Retinal pigment epithelial cell (primary cell): ENCODE measurements at regions not wholly inside any gene's neighbourhood (a gene's known extent, or its start where the extent isn't known, plus 50 kb on each side); places are given as distances from the start of the nearest gene placed in this dataset.

ENCODE experiments used
- DNase-seq: peaks from one replicate; pipeline ENCODE4 v3.0.0-alpha.2; 2010; ENCODE audit warnings: low read depth
- H3K4me3 ChIP-seq: 2 replicates; pipeline ENCODE4 v1.5.1; 2011; ENCODE audit warnings: mild to moderate bottlenecking, low read length, control low read depth, moderate library complexity
- TF ChIP-seq, protein P1 (sequence below): conservative IDR thresholded peaks from 2 replicates; pipeline ENCODE4 v1.5.1; 2011; ENCODE audit warnings: low read depth, low read length, control low read depth, inconsistent platforms

DNA sequence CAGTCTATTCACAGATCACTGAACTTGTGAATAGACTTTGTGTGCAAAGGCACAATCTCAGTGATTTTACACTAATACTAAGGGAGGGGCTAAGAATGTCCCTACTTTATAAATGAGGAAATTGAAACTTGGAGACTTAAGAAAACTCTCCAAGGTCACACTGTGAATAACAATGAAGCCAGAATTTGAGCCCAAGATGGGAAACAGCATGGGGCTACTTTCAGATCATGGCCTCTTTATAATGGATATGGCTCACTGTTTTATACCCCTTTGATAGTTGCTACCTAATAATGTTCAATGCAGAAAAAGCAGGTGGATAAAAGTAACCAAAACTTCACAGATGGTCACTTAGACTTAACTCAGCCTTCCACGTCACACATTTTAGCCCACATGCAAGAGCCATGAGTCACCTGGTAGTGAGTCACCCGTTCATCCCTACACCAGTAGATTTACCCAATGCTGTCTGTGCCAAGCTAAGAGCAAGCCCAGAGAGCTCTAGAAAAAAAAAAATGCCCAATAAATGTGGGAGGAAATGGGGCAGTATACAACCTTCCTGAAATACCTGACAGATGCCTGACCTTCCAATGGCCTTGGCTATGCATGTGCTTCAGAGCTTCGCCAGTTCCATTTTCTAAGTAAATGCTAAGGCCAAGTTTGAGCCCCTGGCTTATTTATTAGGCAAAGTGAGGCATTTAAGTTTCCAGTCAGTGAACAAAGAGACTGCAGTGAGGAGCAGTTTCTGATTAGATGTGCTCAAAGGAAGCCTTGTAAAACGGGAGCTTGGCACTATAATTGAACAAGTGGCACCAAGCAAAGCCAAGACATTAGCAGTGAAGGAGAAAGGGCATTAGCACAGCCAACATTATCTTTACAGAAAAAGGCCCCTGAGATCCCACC, 219.7 kb downstream of the TMEM114 start:
- TF ChIP-seq, protein P1, sequence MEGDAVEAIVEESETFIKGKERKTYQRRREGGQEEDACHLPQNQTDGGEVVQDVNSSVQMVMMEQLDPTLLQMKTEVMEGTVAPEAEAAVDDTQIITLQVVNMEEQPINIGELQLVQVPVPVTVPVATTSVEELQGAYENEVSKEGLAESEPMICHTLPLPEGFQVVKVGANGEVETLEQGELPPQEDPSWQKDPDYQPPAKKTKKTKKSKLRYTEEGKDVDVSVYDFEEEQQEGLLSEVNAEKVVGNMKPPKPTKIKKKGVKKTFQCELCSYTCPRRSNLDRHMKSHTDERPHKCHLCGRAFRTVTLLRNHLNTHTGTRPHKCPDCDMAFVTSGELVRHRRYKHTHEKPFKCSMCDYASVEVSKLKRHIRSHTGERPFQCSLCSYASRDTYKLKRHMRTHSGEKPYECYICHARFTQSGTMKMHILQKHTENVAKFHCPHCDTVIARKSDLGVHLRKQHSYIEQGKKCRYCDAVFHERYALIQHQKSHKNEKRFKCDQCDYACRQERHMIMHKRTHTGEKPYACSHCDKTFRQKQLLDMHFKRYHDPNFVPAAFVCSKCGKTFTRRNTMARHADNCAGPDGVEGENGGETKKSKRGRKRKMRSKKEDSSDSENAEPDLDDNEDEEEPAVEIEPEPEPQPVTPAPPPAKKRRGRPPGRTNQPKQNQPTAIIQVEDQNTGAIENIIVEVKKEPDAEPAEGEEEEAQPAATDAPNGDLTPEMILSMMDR: no peak

GRCh38 chr16:8358937-8359336, 231.4 kb downstream of the TMEM114 start:
- no peak for DNase-seq
- no peak overlapping the region for H3K4me3 ChIP-seq
- TF ChIP-seq, protein P1: no peak

More for the DNA sequence above, 219.7 kb downstream of the TMEM114 start:
- peak; percentile 2 for DNase-seq
- no peak overlapping the region for H3K4me3 ChIP-seq

GRCh38 chr16:8355675-8356074, 234.6 kb downstream of the TMEM114 start:
- TF ChIP-seq, protein P1: no peak
- no peak for DNase-seq
- no peak overlapping the region for H3K4me3 ChIP-seq

DNA sequence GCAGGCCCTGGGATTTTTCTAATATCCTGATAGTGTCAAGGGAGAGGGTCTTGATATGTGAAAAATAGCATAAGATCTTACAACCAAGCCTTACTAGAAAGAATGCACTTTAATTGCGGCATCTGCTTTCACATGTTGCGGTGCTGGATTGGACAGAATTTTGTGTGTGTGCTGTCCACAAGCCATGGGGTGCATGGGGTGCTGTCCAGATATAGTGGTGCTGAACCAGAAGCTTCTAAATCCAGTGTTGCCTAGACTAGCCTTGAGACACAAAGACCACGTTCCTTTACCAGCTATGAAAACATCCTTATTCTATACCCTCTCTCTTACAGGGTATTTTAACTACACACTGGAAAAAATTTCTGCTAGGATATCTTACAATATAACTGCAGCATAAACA, 244.0 kb downstream of the TMEM114 start:
- TF ChIP-seq, protein P1: no peak
- no peak overlapping the region for H3K4me3 ChIP-seq
- DNase-seq: no peak

- H3K4me3 ChIP-seq: no peak overlapping the region
- no peak for DNase-seq
- TF ChIP-seq, protein P1: no peak
Observed at GRCh38 chr16:8342276-8342675, 248.0 kb downstream of the TMEM114 start.

DNA sequence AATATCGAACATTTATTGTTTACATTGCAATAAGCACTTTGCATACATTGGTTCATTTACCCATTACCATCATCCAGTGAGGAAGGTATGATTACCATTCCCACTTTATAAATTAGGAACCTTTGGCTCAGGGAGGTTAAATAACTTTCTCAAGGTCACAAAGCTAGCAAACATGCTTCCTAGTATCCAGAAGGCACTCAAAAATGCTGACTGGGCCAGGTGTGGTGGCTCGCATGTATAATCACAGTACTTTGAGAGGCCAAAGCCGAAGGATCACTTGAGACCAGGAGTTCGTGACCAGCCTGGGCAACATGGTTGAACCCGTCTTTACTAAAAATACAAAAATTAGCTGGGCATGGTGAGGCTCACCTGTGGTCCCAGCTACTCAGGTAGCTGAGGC, 259.6 kb downstream of the TMEM114 start:
- H3K4me3 ChIP-seq: no peak overlapping the region
- TF ChIP-seq, protein P1: no peak
- DNase-seq: no peak

- TF ChIP-seq, protein P1: no peak
- DNase-seq: no peak
- no peak overlapping the region for H3K4me3 ChIP-seq
Observed at GRCh38 chr16:8326232-8326631, 264.1 kb downstream of the TMEM114 start.
